A549 (cell line): ENCODE measurements at regions not wholly inside any gene's neighbourhood (a gene's known extent, or its start where the extent isn't known, plus 50 kb on each side); places are given as distances from the start of the nearest gene placed in this dataset.

ENCODE experiments used
- ATAC-seq, 2 experiments: fragments of 200-7000 bp in 1 of 2; fragments of >200 bp in 1 of 2; cut with Nextera tagmentation in 1 of 2; cut with Tn5 transposase in 1 of 2; 3 replicates each; pipeline versions ENCODE4 v1.8.0 to v1.9.1; 2018 to 2020; ENCODE audit warnings: mild to moderate bottlenecking in 1 of 2, moderate library complexity in 1 of 2
- CTCF ChIA-PET: fragments of 300-600 bp; sonication (Branson Sonifier 250); formaldehyde crosslinking; extraction: SDS; loops from one replicate; lab custom pipeline; 2021; ENCODE audit warnings: antibody characterized with exemption, inconsistent platforms; lab: Yijun Ruan, JAX
- POLR2A ChIA-PET: fragments of 350-600 bp; formaldehyde crosslinking; extraction: SDS; loops from one replicate; lab custom pipeline; 2021; ENCODE audit warnings: antibody characterized with exemption, inconsistent platforms; lab: Yijun Ruan, JAX
- DNase-seq, 2 experiments: peaks; one replicate each; pipeline versions ENCODE4 v3.0.0 to v3.0.0-alpha.2; 2011 to 2016; ENCODE audit warnings: low read depth in 1 of 2, low spot score in 1 of 2
- FAIRE-seq: peaks from 2 replicates; lab custom pipeline; 2011; peaks lifted over from hg19 to GRCh38; lab: Jason Lieb, UNC
- H3K27ac ChIP-seq, 2 experiments: fragments of >200 bp; sonication (Bioruptor Twin); formaldehyde crosslinking; 3 replicates each; pipeline ENCODE4 v1.5.1; 2016 to 2017
- H3K4me1 ChIP-seq: fragments of >200 bp; sonication (Bioruptor Twin); formaldehyde crosslinking; 3 replicates; pipeline ENCODE4 v1.6.1; 2016
- H3K4me2 ChIP-seq: fragments of >200 bp; sonication (Bioruptor Twin); formaldehyde crosslinking; 3 replicates; pipeline ENCODE4 v1.6.1; 2016
- H3K4me3 ChIP-seq: fragments of >200 bp; sonication (Bioruptor Twin); formaldehyde crosslinking; 3 replicates; pipeline ENCODE4 v1.5.1; 2016
- H3K9me3 ChIP-seq: fragments of >200 bp; sonication (Bioruptor Twin); formaldehyde crosslinking; 3 replicates; pipeline ENCODE4 v1.6.1; 2016
- BHLHE40 ChIP-seq: IDR thresholded peaks from 2 replicates; pipeline ENCODE4 v1.6.1; 2012; ENCODE audit warnings: low read depth, low read length, inconsistent platforms
- CBX8 ChIP-seq: fragments of 200-600 bp; sonication (generic); IDR thresholded peaks from 2 replicates; pipeline ENCODE4 v1.6.1; 2016
- FOSB ChIP-seq: fragments of 250-450 bp; sonication (Bioruptor Pico); IDR thresholded peaks from 2 replicates; pipeline ENCODE4 v1.5.0; 2020; ENCODE audit warnings: mild to moderate bottlenecking, moderate library complexity
- FOSL2 ChIP-seq, 2 experiments: fragments of 450-650 bp in 1 of 2; fragments of >200 bp in 1 of 2; sonication (Bioruptor Twin) in 1 of 2; formaldehyde crosslinking; IDR thresholded peaks; 2 replicates each; pipeline versions ENCODE4 v1.5.0 to v1.6.1; 2016 to 2020; ENCODE audit warnings: mild to moderate bottlenecking in 1 of 2, moderate library complexity in 1 of 2
- HDAC2 ChIP-seq: fragments of 200-600 bp; sonication (generic); IDR thresholded peaks from 2 replicates; pipeline ENCODE4 v1.6.1; 2016
- MAFK ChIP-seq: fragments of 450-650 bp; IDR thresholded peaks from 2 replicates; pipeline ENCODE4 v1.6.1; 2014; ENCODE audit not compliant: partially characterized antibody
- MAZ ChIP-seq: fragments of 150-350 bp; IDR thresholded peaks from 2 replicates; pipeline ENCODE4 v1.6.1; 2014; ENCODE audit warnings: antibody characterized with exemption, low read depth, low read length, borderline replicate concordance
- RARB ChIP-seq: fragments of 250-450 bp; sonication (Bioruptor Pico); IDR thresholded peaks from 2 replicates; pipeline ENCODE4 v1.8.0; 2021; ENCODE audit warnings: mild to moderate bottlenecking, moderate library complexity
- WGBS: methylation state at CpG from one replicate; pipeline ENCODE4 v1.1.6; 2017; ENCODE audit errors: missing lambda C conversion rate; 5-methylcytosine and 5-hydroxymethylcytosine counted together
- TF ChIP-seq, protein P1 (sequence below): fragments of 200-600 bp; sonication (generic); IDR thresholded peaks from 2 replicates; pipeline ENCODE4 v1.6.1; 2016; ENCODE audit warnings: antibody characterized with exemption, mild to moderate bottlenecking, moderate library complexity
- TF ChIP-seq, protein P2 (sequence below): fragments of 250-450 bp; sonication (Bioruptor Pico); IDR thresholded peaks from 2 replicates; pipeline ENCODE4 v1.5.0; 2021; ENCODE audit warnings: mild to moderate bottlenecking, moderate library complexity, borderline replicate concordance
- TF ChIP-seq, protein P3 (sequence below): fragments of 150-350 bp; IDR thresholded peaks from 2 replicates; pipeline ENCODE4 v1.6.1; 2014; ENCODE audit warnings: low read depth, mild to moderate bottlenecking, low read length

DNA sequence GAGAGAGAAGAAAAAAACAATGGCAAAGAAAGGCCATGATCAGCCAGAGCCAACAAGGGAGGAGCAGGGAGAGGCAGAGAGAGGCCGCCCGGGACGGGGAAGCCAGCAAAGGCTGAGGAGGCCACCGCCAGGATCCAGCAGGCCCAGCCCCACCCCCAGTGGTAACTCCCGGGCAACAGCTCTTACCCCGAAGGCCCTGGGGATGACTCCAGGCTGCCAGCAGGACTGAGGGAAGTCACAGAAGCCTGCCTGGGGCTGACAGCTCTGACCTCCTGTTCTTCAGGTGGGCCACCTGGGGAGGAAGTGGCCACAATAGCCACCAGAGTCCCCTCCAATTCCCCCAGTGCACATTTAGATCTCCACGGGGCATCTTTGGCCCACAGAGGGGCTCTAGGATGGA lies 184.3 kb upstream of the LINGO1 start (continued):
- TF ChIP-seq, protein P1, sequence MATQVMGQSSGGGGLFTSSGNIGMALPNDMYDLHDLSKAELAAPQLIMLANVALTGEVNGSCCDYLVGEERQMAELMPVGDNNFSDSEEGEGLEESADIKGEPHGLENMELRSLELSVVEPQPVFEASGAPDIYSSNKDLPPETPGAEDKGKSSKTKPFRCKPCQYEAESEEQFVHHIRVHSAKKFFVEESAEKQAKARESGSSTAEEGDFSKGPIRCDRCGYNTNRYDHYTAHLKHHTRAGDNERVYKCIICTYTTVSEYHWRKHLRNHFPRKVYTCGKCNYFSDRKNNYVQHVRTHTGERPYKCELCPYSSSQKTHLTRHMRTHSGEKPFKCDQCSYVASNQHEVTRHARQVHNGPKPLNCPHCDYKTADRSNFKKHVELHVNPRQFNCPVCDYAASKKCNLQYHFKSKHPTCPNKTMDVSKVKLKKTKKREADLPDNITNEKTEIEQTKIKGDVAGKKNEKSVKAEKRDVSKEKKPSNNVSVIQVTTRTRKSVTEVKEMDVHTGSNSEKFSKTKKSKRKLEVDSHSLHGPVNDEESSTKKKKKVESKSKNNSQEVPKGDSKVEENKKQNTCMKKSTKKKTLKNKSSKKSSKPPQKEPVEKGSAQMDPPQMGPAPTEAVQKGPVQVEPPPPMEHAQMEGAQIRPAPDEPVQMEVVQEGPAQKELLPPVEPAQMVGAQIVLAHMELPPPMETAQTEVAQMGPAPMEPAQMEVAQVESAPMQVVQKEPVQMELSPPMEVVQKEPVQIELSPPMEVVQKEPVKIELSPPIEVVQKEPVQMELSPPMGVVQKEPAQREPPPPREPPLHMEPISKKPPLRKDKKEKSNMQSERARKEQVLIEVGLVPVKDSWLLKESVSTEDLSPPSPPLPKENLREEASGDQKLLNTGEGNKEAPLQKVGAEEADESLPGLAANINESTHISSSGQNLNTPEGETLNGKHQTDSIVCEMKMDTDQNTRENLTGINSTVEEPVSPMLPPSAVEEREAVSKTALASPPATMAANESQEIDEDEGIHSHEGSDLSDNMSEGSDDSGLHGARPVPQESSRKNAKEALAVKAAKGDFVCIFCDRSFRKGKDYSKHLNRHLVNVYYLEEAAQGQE = no peak
- TF ChIP-seq HDAC2 (no peak), RARB (CRISPR knock-in tag) (no peak), MAZ (no peak), FOSB (CRISPR knock-in tag) (no peak)

DNA sequence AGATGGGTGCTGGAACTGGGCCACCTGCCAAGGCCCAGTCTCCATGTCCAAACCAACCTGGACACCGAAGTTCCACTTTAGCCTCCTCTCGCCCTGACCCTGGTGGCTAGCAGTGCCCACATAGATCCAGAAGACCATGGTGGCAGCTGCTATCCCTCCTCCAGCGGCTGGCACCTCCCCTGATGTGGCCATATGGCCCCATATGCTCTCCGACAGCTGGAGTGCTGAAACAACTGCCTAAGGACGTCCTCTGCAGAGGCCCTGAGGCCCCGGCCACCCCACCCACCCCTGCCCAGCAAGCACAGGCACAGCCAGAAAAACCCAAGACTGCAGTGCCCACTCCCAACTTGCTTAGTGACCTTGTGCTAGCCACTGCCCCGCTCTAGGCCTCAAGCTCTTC lies 182.3 kb upstream of the LINGO1 start:
- TF ChIP-seq BHLHE40 = no peak
- DNase-seq (no peak), FAIRE-seq (no peak), ATAC-seq (no peak)
- Histone ChIP-seq H3K4me1 (peaks cover 2% of the 10 kb centered on the region; the same call in 1 of the 3 replicates), H3K4me2 (no peak overlapping the region), H3K4me3 (no peak overlapping the region), H3K9me3 (no peaks in the 10 kb centered on the region), H3K27ac (no peak overlapping the region)
- ChIA-PET CTCF (interaction anchor here (0.7 kb wide), 1 partner anchor 9 kb away, joined by 3 read pairs; no protein-coding TSS in a partner anchor), POLR2A (no interaction called here)
- 54% methylated on average over 4 of the region's 7 CpGs for WGBS

DNA sequence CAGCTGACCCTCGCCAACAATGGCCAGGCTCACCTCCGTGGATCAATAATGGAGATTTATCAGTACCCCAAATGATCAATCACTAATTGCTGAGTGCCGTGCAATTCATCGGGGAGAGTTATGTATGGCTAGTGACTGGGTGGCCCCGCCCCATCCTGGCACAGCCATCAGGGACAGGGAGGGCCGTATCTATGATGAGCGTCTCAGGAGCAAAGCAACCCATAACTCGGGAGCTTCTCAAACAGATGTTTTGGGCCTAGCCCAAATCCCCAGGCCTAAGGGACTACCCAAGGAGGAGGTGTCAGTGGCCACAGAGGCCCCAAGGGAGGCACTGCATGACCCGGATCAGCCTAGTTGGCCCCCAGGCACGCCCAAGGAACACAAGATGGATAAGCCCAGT lies 180.0 kb upstream of the LINGO1 start:
- TF ChIP-seq FOSL2 (IDR thresholded peaks at IDR 0.05) (no peak), FOSL2 (CRISPR knock-in tag; IDR thresholded peaks at IDR 0.05) (no peak), MAFK (no peak), CBX8 (no peak)
- TF ChIP-seq, protein P2, sequence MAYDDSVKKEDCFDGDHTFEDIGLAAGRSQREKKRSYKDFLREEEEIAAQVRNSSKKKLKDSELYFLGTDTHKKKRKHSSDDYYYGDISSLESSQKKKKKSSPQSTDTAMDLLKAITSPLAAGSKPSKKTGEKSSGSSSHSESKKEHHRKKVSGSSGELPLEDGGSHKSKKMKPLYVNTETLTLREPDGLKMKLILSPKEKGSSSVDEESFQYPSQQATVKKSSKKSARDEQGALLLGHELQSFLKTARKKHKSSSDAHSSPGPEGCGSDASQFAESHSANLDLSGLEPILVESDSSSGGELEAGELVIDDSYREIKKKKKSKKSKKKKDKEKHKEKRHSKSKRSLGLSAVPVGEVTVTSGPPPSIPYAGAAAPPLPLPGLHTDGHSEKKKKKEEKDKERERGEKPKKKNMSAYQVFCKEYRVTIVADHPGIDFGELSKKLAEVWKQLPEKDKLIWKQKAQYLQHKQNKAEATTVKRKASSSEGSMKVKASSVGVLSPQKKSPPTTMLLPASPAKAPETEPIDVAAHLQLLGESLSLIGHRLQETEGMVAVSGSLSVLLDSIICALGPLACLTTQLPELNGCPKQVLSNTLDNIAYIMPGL (CRISPR knock-in tag) = no peak
- POLR2A ChIA-PET = no interaction called here
- no peak for DNase-seq
- no peak for ATAC-seq
- 64% methylated on average over 9 of the region's 10 CpGs for WGBS
- CTCF ChIA-PET = interaction anchor here (0.5 to 3.0 kb wide), 4 partner anchors 9 to 180 kb away, joined by 3 to 31 read pairs (median 3); no protein-coding TSS in a partner anchor
- no peaks in the 10 kb centered on the region for H3K9me3 ChIP-seq
- H3K4me1 ChIP-seq = no peaks in the 10 kb centered on the region
- H3K4me2 ChIP-seq = no peak overlapping the region
- H3K27ac ChIP-seq = no peak overlapping the region
- no peak overlapping the region for H3K4me3 ChIP-seq
- no peak for FAIRE-seq

DNA sequence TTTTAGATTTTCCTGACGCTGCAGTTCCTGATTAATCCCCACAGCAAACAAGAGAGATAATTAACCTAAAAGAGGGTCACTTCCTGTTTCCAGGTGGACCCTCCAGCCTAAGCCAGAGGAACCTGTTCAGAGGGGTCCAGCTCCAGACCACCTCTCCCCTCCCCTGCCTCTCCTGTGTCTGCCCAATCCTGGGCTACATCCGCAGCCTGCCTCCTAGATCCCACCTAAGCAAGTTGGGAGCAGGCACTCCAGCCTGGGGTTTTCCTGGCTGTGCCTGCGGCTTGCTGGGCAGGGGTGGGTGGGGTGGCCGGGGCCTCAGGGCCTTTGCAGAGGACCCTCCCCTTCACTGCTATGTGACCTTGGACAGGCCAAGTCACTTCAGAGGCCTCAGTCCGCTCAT lies 178.6 kb upstream of the LINGO1 start:
- no peaks in the 10 kb centered on the region for H3K9me3 ChIP-seq
- POLR2A ChIA-PET = no interaction called here
- CTCF ChIA-PET = interaction anchor here (3.0 kb wide), 1 partner anchor 10 kb away, joined by 31 read pairs; no protein-coding TSS in a partner anchor
- ATAC-seq (no peak), DNase-seq (no peak), FAIRE-seq (no peak)
- H3K4me2 ChIP-seq = no peak overlapping the region
- no peak overlapping the region for H3K4me3 ChIP-seq
- TF ChIP-seq, protein P3, sequence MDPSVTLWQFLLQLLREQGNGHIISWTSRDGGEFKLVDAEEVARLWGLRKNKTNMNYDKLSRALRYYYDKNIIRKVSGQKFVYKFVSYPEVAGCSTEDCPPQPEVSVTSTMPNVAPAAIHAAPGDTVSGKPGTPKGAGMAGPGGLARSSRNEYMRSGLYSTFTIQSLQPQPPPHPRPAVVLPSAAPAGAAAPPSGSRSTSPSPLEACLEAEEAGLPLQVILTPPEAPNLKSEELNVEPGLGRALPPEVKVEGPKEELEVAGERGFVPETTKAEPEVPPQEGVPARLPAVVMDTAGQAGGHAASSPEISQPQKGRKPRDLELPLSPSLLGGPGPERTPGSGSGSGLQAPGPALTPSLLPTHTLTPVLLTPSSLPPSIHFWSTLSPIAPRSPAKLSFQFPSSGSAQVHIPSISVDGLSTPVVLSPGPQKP = no peak
- WGBS = 55% methylated on average over 5 of the region's 5 CpGs
- no peak overlapping the region for H3K27ac ChIP-seq
- no peaks in the 10 kb centered on the region for H3K4me1 ChIP-seq
